ENCODE measurements at regions not wholly inside any gene's neighbourhood (a gene's known extent, or its start where the extent isn't known, plus 50 kb on each side); places are given as distances from the start of the nearest gene placed in this dataset.

DNA sequence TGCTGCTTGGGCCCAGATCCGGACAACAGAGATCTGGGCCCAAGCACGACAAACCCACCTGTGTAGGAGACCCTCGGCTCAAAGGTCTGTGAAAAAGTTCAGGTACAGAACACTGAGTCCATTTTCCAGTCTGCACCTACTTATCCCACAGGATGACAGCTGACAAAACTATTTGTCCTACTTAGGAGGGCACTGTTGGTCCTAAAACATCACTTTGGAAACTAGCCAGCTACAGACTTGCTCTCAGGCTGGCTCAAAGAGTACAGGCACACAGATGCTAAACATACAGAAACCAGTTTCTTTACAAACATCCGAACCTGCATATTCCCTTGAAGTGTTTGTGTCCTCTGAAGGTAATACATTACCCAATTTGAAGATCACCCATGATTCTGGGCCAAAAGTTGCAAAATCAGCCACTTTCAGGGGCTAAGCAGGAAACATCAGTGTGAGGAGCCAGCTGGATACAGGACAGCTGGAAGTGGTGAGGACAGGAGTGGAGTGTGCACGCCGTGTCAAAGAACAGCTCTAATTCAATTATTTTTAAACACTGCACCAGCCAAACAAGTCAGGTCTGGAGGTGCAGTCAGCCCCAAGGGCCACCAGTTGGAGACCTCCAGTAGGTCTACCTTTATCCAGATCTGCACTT lies 88.5 kb downstream of the NOC3L start:
- Mint-ChIP-seq H3K9me3 (peaks cover 13% of the 10 kb centered on the region), H3K4me1 (ENCODE audit: low read depth) (no peaks in the 10 kb centered on the region), H3K27ac (no peak overlapping the region), H3K36me3 (ENCODE audit: low read depth) (peaks cover 2% of the 10 kb centered on the region), H3K4me3 (no peak overlapping the region), H3K27me3 (ENCODE audit: low read depth) (no peaks in the 10 kb centered on the region)
- CTCF ChIA-PET: interaction anchor here (1.0 kb wide), 1 partner anchor 168 kb away, joined by 3 read pairs; no protein-coding TSS in a partner anchor
- DNase-seq: no peak
- intact Hi-C loops (cut with micrococcal nuclease): no loop called here

DNA sequence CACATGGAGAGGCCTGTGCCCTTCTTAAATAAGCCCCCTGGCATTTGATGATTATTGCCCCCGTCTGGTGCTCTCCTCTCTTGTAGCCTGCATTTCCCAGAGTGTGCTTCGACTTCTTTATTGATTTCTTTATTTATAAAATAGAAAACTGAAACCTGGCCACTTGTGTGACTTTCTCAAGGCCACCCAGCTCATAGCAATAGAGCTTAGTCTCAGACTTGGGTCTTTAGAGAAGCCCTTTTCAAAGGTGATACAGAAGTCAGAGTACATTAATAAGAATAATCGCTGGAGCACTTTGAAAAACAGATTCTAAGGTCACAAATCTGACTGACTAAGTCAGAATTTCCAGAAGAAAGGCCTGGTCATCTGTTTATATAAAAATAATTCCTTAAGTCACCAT lies 86.6 kb downstream of the NOC3L start:
- Mint-ChIP-seq H3K27me3 (ENCODE audit: low read depth) (peaks cover 3% of the 10 kb centered on the region), H3K36me3 (ENCODE audit: low read depth) (peaks cover 2% of the 10 kb centered on the region), H3K4me1 (ENCODE audit: low read depth) (peaks cover 5% of the 10 kb centered on the region), H3K4me3 (no peak overlapping the region), H3K27ac (no peak overlapping the region), H3K9me3 (peaks cover 13% of the 10 kb centered on the region)
- no peak for DNase-seq
- intact Hi-C loops (cut with micrococcal nuclease): no loop called here
- CTCF ChIA-PET: interaction anchor here (1.2 to 1.3 kb wide), 2 partner anchors 44 to 168 kb away, joined by 3 to 7 read pairs; no protein-coding TSS in a partner anchor

DNA sequence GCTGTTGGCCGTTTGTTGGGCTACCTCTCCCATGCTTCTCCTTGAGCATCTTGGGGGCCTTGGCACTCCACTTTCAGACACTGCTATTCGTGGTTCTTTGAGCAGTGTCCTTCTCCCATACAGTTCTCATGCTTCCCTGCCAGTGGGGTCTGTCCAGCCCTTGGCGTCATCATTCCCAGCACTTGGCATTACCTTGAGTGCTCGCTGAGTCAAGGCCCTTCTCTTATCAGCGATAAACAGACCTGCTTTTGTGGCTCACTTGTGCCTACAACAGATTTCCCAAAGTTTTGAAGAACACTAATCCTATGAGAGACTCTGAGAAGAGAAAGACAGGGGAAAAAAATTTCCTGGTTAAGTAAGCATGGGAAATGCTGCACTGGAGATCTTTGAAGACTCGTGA lies 85.3 kb downstream of the NOC3L start:
- DNase-seq: no peak

DNA sequence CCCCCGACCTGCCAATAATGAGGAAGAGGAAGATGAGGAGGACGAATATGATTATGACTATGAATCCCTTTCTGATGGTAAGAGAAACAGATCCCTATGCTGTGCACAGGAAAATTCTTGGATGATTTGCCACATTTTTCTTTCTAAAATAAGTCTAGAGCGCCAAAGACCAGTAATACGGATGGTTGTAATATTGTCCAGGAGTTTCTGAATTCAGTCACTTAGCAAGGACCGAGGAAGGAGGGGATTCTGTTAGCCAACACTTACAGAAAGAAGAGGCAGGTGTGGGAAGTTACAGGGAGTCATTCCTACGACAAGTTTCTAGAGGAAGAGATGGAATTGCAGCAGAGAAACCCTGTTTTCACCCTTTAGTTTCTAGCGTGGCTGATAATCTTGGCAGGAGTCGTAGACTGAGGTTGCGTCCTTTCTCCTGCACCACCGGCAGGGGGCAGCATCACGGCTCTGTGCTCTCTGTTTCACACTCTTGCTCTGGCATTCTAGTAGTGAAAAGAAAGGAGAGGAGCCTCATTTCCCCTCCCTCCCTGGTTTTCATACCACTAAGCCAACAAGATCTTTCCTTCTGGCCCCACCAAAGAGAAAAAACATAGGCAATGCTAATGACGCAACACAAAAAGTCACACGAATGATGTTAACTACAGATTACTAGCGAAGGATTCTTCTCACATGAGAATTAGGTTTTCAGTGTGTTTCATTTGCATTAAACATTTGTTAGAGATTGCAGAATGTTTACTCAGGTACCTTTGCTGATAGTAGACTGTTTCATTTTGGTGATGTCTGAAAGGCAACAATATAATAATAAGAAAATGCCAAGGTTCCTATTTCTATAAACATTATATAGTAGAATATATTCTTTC lies 82.7 kb downstream of the NOC3L start:
- Mint-ChIP-seq H3K9me3 (no peaks in the 10 kb centered on the region), H3K4me3 (no peak overlapping the region), H3K27ac (no peak overlapping the region), H3K4me1 (ENCODE audit: low read depth) (peaks cover 5% of the 10 kb centered on the region), H3K27me3 (ENCODE audit: low read depth) (peaks cover 11% of the 10 kb centered on the region), H3K36me3 (ENCODE audit: low read depth) (no peaks in the 10 kb centered on the region)
- peak; percentile 63 for DNase-seq
- CTCF ChIA-PET: interaction anchor here (1.0 to 2.6 kb wide), 3 partner anchors 42 to 164 kb away, joined by 3 to 10 read pairs (median 3); no protein-coding TSS in a partner anchor
- intact Hi-C loops (cut with micrococcal nuclease): loop anchor here (1.0 kb wide), 2 partner anchors 40 to 164 kb away; no protein-coding TSS in a partner anchor

More for the DNA sequence above, 85.3 kb downstream of the NOC3L start:
- Mint-ChIP-seq H3K27ac (no peak overlapping the region), H3K9me3 (peaks cover 4% of the 10 kb centered on the region), H3K27me3 (ENCODE audit: low read depth) (peaks cover 5% of the 10 kb centered on the region), H3K4me3 (no peak overlapping the region), H3K4me1 (ENCODE audit: low read depth) (peaks cover 5% of the 10 kb centered on the region), H3K36me3 (ENCODE audit: low read depth) (no peaks in the 10 kb centered on the region)
- CTCF ChIA-PET: interaction anchor here (0.6 to 2.6 kb wide), 3 partner anchors 42 to 1952 kb away, joined by 3 to 10 read pairs (median 4); no protein-coding TSS in a partner anchor
- intact Hi-C loops (cut with micrococcal nuclease): no loop called here

DNA sequence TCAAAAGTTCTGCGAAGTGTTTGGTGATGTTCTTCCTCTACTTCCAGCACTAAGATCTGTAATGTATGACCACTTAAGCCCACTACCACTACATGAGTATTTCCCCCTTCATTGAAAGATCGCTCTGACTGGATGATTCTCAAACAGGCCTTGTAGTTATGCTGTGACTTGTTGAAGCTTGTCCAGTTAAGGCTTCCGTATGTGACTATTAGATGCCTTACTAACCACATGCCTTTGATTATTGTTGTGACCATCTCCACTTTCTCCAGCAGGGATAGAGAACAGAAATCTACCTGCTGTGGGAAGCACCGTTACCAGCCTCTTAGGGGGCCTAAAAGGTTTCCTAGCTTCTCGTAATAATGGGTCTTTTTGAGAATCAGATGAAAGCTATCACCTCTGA lies 81.1 kb downstream of the NOC3L start:
- Mint-ChIP-seq H3K27me3 (ENCODE audit: low read depth) (peaks cover 17% of the 10 kb centered on the region), H3K9me3 (no peaks in the 10 kb centered on the region), H3K4me1 (ENCODE audit: low read depth) (peaks cover 5% of the 10 kb centered on the region), H3K4me3 (no peak overlapping the region), H3K36me3 (ENCODE audit: low read depth) (no peaks in the 10 kb centered on the region), H3K27ac (no peak overlapping the region)
- CTCF ChIA-PET: interaction anchor here (1.5 kb wide), 1 partner anchor 160 kb away, joined by 6 read pairs; no protein-coding TSS in a partner anchor
- intact Hi-C loops (cut with micrococcal nuclease): no loop called here
- DNase-seq: no peak

DNA sequence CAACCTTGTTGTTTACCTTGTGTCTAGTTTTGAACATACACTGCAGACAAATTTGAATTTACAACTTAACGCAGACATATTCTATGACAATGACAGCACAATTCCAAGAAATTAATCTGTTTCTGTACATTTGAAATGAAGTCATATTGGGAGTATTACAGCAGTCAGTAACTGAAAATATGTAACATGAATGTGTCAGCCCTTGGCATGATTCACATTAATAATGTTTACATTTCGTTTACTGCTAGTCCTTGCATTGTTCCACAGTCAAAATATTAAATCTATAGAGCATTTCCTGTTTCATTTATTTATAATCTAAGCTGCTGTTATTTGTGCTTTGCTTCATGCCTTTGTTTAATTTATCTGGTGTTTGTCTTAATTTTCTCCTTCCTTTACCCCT lies 80.4 kb downstream of the NOC3L start:
- H3K9me3 Mint-ChIP-seq: no peaks in the 10 kb centered on the region
- H3K4me1 Mint-ChIP-seq (ENCODE audit: low read depth): peaks cover 5% of the 10 kb centered on the region
- CTCF ChIA-PET: interaction anchor here (1.5 to 1.8 kb wide), 2 partner anchors 159 to 162 kb away, joined by 6 read pairs; no protein-coding TSS in a partner anchor
- intact Hi-C loops (cut with micrococcal nuclease): no loop called here
- no peak overlapping the region for H3K4me3 Mint-ChIP-seq
- DNase-seq: no peak
- peaks cover 17% of the 10 kb centered on the region for H3K27me3 Mint-ChIP-seq (ENCODE audit: low read depth)
- H3K36me3 Mint-ChIP-seq (ENCODE audit: low read depth): no peaks in the 10 kb centered on the region
- H3K27ac Mint-ChIP-seq: no peak overlapping the region
